Choroid plexus epithelial cell (primary cell): ENCODE measurements at regions not wholly inside any gene's neighbourhood (a gene's known extent, or its start where the extent isn't known, plus 50 kb on each side); places are given as distances from the start of the nearest gene placed in this dataset.

ENCODE experiments used
- DNase-seq: peaks from one replicate; pipeline ENCODE4 v3.0.0-alpha.2; 2010; ENCODE audit warnings: low read depth
- H3K4me3 ChIP-seq: 2 replicates; pipeline ENCODE4 v1.5.1; 2011; ENCODE audit warnings: low read depth, mild to moderate bottlenecking, control low read depth, low read length, moderate library complexity
- CTCF ChIP-seq: conservative IDR thresholded peaks from 2 replicates; pipeline ENCODE4 v1.5.1; 2011; ENCODE audit warnings: low read depth, mild to moderate bottlenecking, control low read depth, inconsistent platforms, low read length, moderate library complexity

- no peak for DNase-seq
- no peak for TF ChIP-seq CTCF
- no peak overlapping the region for H3K4me3 ChIP-seq
These were observed 78.1 kb upstream of the TBX5 start for GRCh38 chr12:114483996-114484395.

GRCh38 chr12:114481200-114481535 is 75.2 kb upstream of the TBX5 start:
- no peak for DNase-seq
- no peak for TF ChIP-seq CTCF
- no peak overlapping the region for H3K4me3 ChIP-seq

- no peak for TF ChIP-seq CTCF
- DNase-seq, result peak; percentile 17
- H3K4me3 ChIP-seq, result peak overlapping the region; percentile 40
These were observed 74.6 kb upstream of the TBX5 start for GRCh38 chr12:114480337-114481199.

- peak overlapping the region; percentile 40 for H3K4me3 ChIP-seq
- no peak for DNase-seq
- no peak for TF ChIP-seq CTCF
These were observed 73.9 kb upstream of the TBX5 start for GRCh38 chr12:114479831-114480230.

GRCh38 chr12:114478865-114479264 is 72.9 kb upstream of the TBX5 start:
- no peak for TF ChIP-seq CTCF
- H3K4me3 ChIP-seq, result no peak overlapping the region
- DNase-seq, result no peak

GRCh38 chr12:114477989-114478395 is 72.0 kb upstream of the TBX5 start:
- no peak for TF ChIP-seq CTCF
- no peak for DNase-seq
- H3K4me3 ChIP-seq, result no peak overlapping the region

GRCh38 chr12:114476159-114476558 is 70.2 kb upstream of the TBX5 start:
- no peak overlapping the region for H3K4me3 ChIP-seq
- TF ChIP-seq CTCF, result peak; percentile 45
- DNase-seq, result peak; percentile 16
